GM21619 (cell line): ENCODE measurements at regions not wholly inside any gene's neighbourhood (a gene's known extent, or its start where the extent isn't known, plus 50 kb on each side); places are given as distances from the start of the nearest gene placed in this dataset.

Experiments used
- ATAC-seq: cut with Tn5 transposase; IDR thresholded peaks from one replicate; pipeline ENCODE4 v1.9.1; 2021; ENCODE audit not compliant: unreplicated experiment

DNA sequence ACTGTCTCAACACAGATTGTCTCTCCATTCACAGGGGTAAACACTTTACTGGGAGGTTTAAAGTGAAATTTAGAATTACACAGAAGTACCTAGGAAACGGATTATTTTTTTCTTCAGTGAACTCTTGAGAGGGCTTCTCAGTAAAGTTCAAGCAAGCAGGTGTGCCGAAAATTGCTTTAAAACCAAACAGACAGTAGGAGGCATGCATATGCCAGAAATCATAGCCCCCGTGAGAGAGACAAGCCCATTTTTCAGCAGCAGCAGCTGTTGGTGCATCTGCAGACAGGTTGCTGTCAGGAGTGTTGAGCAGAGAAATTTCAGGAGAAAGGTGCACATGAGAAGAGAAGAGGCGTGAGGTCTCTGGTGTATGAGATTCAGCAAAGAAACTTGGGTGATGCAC lies 2115.5 kb upstream of the CELF4 start:
- ATAC-seq: no peak

DNA sequence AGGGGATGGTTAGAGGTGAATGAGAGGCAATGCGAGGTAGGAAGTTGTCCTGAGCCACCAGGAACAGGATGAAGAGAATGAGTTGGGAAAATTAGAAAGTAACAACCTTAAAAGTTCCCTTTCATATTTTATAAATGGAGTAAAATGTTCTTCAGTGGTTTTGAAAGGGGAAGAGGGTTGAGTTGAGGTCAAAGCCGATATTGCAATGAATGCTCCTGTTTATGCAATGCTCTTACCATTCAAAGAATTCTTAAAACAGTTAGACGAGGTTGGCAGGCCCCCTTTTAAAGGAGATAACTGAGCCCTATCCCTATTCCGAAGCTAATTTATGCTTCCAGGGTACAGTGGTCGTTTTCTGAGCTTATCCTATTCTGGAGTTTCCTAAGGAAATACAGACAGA lies 2110.3 kb upstream of the CELF4 start:
- no peak for ATAC-seq

- ATAC-seq: no peak
Measured at GRCh38 chr18:39675368-39675767, 2109.8 kb upstream of the CELF4 start.

GRCh38 chr18:39672171-39672570 lies 2106.6 kb upstream of the CELF4 start:
- ATAC-seq: no peak

DNA sequence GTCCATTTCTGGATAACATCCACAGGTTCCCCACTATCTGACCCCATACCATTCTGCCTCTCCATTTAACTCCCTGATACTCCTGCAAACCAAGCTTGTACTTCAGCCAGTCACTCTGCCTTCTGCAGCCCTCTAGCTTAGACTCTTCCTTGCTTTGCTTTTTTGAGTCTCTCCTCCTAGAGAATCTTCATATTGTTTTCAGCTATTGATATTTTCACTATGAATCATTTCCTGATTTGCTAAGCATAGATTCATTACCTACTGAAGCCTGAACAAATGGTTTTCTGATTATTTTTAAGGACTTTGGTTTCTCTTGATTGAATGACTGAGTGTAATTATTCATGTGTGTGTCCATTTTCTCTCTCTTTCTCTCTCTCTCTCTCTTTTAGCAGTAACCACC lies 2102.3 kb upstream of the CELF4 start:
- no peak for ATAC-seq

DNA sequence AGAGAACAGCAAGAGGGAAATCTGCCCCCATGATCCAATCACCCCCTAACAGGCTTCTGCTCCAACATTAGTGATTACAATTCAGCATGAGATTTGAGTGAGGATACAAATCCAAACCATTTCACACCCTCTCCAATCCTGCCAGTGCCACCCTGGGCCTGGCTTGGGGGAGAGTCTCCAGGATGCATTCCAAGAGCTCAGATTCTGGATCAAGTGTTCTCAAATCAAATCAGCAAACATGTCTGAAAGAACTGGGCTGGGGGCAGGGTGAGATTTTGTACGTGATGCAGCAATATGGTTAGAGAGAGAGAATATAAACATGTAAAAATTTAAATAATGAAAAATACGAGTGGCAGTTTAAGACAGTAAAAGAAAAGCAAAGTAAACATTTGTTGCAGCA lies 2100.9 kb upstream of the CELF4 start:
- no peak for ATAC-seq

GRCh38 chr18:39661856-39662366 lies 2096.3 kb upstream of the CELF4 start:
- ATAC-seq: no peak

- ATAC-seq: no peak
Measured at GRCh38 chr18:39660141-39660540, 2094.5 kb upstream of the CELF4 start.

DNA sequence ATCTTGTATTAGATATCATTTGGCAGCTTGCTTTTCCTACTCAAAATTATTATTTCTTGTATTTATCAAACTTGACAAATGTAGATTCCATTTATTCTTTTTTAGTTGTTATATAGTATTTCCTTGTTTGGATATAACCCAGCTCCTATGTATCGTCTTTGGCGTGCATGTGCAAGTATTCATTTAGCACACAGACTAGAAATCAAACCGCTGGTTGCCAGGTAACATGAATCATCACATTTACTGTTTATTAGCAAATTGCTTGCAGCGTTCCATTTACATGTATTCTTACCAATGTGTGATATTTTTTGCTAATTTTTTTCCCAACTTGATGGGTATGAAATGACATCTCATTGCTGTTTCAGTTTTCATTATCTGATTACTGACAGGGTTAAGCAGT lies 2089.7 kb upstream of the CELF4 start:
- no peak for ATAC-seq

GRCh38 chr18:39653221-39653620 lies 2087.6 kb upstream of the CELF4 start:
- no peak for ATAC-seq

DNA sequence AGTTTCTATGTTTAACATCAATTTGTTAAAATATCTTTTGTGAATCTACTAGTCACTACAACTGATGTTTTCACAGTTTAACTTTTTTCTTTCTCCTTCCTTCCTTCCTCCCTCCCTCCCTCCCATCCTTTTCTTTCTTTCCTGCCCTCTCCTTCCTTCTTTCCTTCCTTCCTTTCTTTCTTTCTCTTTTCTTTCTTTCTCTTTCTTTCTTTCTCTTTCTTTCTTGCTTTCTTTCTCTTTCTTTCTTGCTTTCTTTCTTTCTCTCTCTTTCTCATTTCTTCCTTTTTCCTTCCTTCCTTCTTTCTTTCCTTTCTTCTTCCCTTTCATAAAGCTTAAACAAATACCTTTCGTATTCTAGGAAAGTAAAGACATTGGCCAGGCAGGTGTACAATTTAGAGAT lies 2083.0 kb upstream of the CELF4 start:
- no peak for ATAC-seq

DNA sequence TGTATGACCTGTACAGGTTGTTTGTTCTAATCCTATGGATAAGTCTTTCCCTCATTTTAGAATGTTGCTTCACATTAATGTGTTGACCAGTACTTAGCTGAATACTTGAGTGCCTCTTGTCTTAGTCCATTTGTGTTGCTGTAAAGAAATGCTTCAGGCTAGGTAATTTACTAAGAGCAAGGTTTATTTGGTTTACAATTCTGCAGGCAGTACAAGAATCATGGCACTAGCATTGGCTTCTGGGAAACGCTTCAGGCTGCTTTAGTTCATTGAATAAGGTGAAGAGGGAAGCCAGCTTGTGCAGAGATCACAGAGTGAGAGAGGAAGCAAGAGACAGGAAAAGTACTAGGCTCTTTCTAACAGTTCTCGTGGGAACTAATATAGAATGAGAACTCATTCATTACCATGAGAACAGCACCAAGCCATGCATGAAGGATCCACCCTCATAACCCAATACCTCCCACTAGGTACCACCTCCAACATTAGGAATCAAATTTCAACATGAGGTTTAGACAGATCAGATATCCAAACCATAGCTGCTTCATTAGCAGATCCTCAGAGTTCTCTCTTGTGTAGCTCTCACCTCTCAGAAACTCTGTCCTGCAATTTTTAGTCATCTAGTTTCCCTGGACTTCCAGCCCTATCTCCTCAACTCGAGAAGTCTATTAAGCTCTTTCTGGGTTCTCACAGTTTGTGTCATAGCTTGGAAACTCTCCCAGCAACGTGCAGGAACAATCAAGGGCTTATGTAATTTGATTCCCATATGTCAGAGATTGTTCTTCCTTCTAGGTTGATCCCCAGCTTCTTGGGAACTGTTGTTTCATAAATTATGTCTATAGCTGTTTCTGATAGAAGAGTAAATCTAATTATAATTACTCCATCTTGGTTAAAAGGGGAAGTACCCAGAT lies 2082.3 kb upstream of the CELF4 start:
- ATAC-seq: no peak

DNA sequence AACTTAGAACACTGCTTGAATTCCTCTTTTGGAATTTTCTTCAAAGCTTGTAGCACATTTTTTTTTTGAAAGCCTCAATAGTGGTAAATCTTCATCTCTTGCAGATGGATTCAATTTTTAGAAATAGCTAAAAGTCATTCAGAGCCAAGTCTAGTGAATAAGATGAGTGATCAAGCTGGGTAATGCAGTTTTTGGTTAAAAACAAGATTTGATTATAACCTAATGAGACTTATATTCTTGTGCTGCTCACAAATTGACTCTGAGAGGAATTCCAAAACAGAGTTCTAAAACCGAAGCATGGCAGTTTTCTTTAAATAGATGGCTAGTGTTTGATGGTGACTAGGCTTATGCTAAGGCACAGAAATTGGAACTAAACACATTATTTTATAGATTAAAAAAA lies 2072.6 kb upstream of the CELF4 start:
- no peak for ATAC-seq

DNA sequence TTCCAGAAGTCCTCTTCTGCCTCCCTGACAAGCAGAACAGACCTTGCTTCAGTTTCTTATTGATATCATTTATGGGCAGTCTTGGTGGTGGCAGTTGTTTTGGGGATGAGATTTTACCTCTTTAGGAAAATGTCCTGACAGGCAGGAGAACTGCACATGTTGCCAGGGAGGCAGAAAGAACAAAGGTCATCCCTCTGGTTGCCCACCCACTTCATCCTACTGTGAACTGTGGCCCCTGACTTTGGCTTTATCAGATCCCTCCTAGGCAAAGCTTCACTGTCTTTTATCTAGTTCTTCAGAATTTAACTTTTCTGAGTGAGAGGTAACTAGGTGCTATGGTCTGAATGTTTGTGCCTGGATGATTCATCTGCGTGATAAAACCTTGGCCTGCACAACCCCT lies 2071.3 kb upstream of the CELF4 start:
- ATAC-seq: no peak

DNA sequence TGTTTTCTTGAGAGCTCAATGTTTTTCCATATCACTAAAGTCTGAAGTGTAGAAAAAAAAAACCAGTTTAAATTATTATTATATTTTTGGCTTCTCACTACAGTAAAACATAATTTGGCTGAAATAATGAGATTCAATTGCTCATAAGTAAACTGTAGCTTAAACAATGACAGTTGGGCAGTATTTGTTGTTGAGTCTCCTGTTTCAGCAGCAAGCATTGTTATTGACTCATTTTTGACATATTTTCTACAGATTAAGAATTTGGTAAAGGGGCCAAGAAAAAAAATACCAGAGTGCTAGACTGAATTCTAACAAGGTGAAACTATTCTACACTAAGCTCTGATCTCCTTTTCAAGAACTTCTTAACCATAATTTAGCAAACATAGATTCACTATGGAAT lies 2070.4 kb upstream of the CELF4 start:
- ATAC-seq: no peak

DNA sequence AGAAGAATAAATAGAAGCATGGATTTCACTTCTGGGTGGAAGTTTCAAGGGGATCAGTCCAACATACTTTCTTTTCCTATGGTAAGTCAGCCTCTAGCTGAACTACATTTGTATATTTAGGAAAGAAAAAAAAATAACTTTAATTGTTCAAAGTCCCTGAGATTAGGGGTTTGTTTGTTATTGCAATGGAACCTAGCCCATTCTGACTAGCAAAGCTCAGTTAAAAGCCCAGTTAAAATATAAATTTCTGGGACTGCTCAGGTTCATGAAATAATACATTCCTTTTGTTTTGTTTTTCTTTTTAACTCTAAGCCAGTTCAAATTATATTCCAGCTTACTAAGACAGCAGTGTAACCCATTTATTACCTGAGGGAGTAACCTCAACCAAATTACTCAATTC lies 2069.6 kb upstream of the CELF4 start:
- no peak for ATAC-seq

GRCh38 chr18:39627936-39628335 lies 2062.3 kb upstream of the CELF4 start:
- no peak for ATAC-seq

DNA sequence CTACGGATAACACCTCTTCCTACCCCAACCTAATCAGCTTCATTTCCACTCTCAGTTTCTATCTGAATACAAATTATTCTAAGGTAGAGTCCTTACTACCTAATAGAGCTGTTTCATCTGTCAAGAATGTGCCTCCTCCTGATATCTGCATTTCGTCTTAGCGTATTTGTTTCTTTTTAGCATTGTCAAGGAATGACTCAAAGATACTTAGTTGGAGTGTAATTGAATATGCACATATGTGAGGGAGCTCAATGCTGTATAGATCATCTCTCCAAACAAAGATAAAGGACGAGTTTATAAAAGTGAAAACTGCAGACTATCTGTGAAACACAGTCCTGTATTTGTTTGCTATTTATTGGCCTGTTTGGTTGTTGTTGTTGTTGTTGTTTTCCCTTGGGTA lies 2059.4 kb upstream of the CELF4 start:
- ATAC-seq: no peak

- no peak for ATAC-seq
Measured at GRCh38 chr18:39622431-39622830, 2056.8 kb upstream of the CELF4 start.

GRCh38 chr18:39620551-39621168 lies 2055.1 kb upstream of the CELF4 start:
- no peak for ATAC-seq

DNA sequence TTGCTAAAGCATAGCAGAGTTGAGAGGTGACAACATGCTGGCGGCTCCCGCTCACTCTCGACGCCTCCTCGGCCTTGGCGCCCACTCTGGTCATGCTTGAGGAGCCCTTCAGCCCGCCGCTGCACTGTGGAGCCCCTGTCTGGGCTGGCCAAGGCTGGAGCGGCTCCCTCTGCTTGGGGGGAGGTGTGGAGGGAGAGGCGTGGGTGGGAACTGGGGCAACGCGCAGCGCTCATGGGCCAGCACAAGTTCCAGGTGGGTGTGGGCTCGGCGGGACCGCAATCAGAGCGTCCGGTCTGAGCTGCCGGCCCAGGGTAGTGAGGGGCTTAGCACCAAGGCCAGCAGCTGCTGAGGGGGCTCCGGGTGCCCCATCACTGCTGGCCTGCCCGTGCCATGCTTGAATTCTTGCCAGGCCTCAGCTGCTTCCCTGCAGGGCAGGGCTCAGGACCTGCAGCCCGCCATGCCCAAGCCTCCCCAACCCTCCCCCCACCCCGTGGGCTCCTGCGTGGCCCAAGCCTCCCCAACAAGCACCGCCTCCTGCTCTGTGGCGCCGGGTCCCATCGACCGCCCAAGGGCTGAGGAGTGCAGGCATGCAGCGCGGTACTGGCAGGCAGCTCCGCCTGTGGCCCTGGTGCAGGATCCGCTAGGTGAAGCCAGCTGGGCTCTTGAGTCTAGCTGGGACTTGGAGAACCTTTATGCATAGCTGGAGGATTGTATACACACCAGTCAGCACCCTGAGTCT lies 2052.8 kb upstream of the CELF4 start:
- no peak for ATAC-seq
